ENCODE measurements at regions not wholly inside any gene's neighbourhood (a gene's known extent, or its start where the extent isn't known, plus 50 kb on each side); places are given as distances from the start of the nearest gene placed in this dataset.
"Not testable (repeated sequence)": the region's sequence is repeated elsewhere in the genome, so short reads cannot be mapped to it uniquely, and the experiment has no call there.

GRCh38 chr15:66637044-66637443, 65.0 kb upstream of the SMAD6 start:
- DNase-seq = not testable (repeated sequence)

GRCh38 chr15:66638377-66638776, 63.7 kb upstream of the SMAD6 start:
- DNase-seq = no peak

- DNase-seq = no peak
These were observed 60.3 kb upstream of the SMAD6 start for GRCh38 chr15:66641485-66642315.

GRCh38 chr15:66642514-66642913, 59.5 kb upstream of the SMAD6 start:
- DNase-seq = no peak

GRCh38 chr15:66643033-66643432, 59.0 kb upstream of the SMAD6 start:
- no peak for DNase-seq

- DNase-seq = no peak
These were observed 57.8 kb upstream of the SMAD6 start for GRCh38 chr15:66644000-66644787.

- no peak for DNase-seq
These were observed 57.2 kb upstream of the SMAD6 start for GRCh38 chr15:66644869-66645268.

GRCh38 chr15:66646308-66646707, 55.7 kb upstream of the SMAD6 start:
- DNase-seq = no peak

- DNase-seq = no peak
These were observed 55.2 kb upstream of the SMAD6 start for GRCh38 chr15:66646799-66647198.

- DNase-seq = no peak
These were observed 54.7 kb upstream of the SMAD6 start for GRCh38 chr15:66647358-66647757.

GRCh38 chr15:66648588-66648987, 53.4 kb upstream of the SMAD6 start:
- no peak for DNase-seq

GRCh38 chr15:66649235-66649984, 52.6 kb upstream of the SMAD6 start:
- no peak for DNase-seq

- DNase-seq = no peak
These were observed 51.6 kb upstream of the SMAD6 start for GRCh38 chr15:66650433-66650832.

GRCh38 chr15:66651198-66651597, 50.8 kb upstream of the SMAD6 start:
- no peak for DNase-seq

- no peak for DNase-seq
These were observed 50.0 kb upstream of the SMAD6 start for GRCh38 chr15:66651913-66652642.
